Osteocyte (in vitro differentiated cells): ENCODE measurements at regions not wholly inside any gene's neighbourhood (a gene's known extent, or its start where the extent isn't known, plus 50 kb on each side); places are given as distances from the start of the nearest gene placed in this dataset.

Experiments
- DNase-seq: peaks from one replicate; pipeline ENCODE4 v3.0.0; 2021; ENCODE audit warnings: mixed read lengths; ENCODE audit not compliant: unreplicated experiment; ENCODE audit errors: extremely low spot score
- H3K27ac Mint-ChIP-seq: one replicate; pipeline ENCODE4 v1.8.0; 2021; ENCODE audit warnings: mild to moderate bottlenecking, mixed read lengths; ENCODE audit not compliant: unreplicated experiment
- H3K27me3 Mint-ChIP-seq: one replicate; pipeline ENCODE4 v1.8.0; 2021; ENCODE audit warnings: mixed read lengths; ENCODE audit not compliant: unreplicated experiment
- H3K36me3 Mint-ChIP-seq: one replicate; pipeline ENCODE4 v1.8.0; 2021; ENCODE audit warnings: mixed read lengths; ENCODE audit not compliant: unreplicated experiment
- H3K4me1 Mint-ChIP-seq: one replicate; pipeline ENCODE4 v1.8.0; 2021; ENCODE audit warnings: mixed read lengths; ENCODE audit not compliant: unreplicated experiment
- H3K4me3 Mint-ChIP-seq: one replicate; pipeline ENCODE4 v1.8.0; 2021; ENCODE audit warnings: mild to moderate bottlenecking, moderate library complexity, mixed read lengths; ENCODE audit not compliant: unreplicated experiment
- H3K9me3 Mint-ChIP-seq: one replicate; pipeline ENCODE4 v1.8.0; 2021; ENCODE audit warnings: mixed read lengths; ENCODE audit not compliant: unreplicated experiment
- CTCF ChIP-seq: fragments of 200-600 bp; sonication (generic); IDR thresholded peaks from 2 replicates; pipeline ENCODE4 v1.5.0; 2021; ENCODE audit warnings: antibody characterized with exemption, mild to moderate bottlenecking, moderate library complexity

- no peaks in the 10 kb centered on the region for H3K4me1 Mint-ChIP-seq
- peak; percentile 34 for DNase-seq
- peaks cover 9% of the 10 kb centered on the region for H3K9me3 Mint-ChIP-seq
- no peak overlapping the region for H3K4me3 Mint-ChIP-seq
- no peaks in the 10 kb centered on the region for H3K36me3 Mint-ChIP-seq
- TF ChIP-seq CTCF, result no peak
- no peak overlapping the region for H3K27ac Mint-ChIP-seq
- H3K27me3 Mint-ChIP-seq, result peaks cover 44% of the 10 kb centered on the region
These were observed 58.3 kb downstream of the INHBB start for GRCh38 chr2:120404274-120404673.

DNA sequence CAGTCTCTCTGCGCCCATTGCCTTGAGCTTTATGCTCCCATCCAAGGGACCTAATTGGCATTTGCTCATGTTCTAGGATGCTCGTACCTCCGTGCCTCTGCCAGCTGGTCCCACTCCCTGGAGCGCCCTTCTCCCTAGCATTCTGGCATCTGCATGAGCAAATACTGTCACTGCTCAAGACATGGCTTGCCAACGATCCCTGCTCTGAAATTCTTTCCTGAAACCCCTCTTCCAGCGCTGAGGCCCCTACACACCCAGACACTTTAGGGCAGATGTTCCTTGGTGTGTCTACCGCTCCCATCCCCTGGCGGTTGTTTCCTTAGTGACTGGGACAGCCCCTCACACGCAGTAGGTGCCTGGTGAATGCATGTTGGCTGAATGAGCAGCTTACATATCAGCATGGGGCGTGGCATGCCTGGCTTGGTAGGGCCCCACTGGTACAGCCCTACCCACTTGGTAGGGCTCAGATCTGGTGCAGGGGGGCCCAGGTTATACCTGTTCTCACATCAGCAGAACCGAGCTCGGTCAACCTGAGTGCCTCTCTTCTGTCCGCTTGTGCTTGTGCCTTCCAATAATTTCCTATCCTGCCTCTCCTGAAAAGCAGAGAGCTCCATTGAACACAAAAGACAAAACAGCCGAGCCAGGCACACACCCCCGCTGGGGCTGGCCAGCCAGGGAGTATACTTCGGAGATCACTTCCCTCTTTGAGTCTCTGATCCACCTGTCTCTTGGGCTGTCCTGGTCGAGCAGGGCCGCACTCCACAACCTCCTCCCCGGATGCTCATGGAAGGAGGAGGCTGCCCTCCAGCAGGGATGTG is 59.2 kb downstream of the INHBB start:
- TF ChIP-seq CTCF, result no peak
- Mint-ChIP-seq H3K4me3 (no peak overlapping the region), H3K27ac (no peak overlapping the region), H3K36me3 (no peaks in the 10 kb centered on the region), H3K9me3 (peaks cover 13% of the 10 kb centered on the region), H3K27me3 (peaks cover 42% of the 10 kb centered on the region), H3K4me1 (no peaks in the 10 kb centered on the region)
- DNase-seq, result peak; percentile 80

DNA sequence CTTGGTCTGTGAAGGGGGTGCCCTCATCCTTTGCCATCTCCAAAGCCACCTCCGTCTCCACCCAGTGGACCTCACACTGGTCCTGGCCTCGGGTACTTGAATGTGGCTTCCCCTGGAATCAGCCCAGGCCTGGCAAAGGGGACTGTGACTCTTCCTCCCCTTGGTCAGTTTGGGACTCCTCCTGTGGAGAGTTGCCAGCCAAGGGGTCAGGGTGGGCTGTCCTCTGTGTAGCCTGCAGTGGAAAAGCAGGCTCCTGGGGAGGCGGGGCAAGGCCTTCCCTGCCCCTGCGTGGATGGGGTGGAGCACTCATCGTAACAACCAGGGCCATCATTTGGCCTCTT is 59.8 kb downstream of the INHBB start:
- Mint-ChIP-seq H3K4me1 (no peaks in the 10 kb centered on the region), H3K27me3 (peaks cover 36% of the 10 kb centered on the region), H3K4me3 (no peak overlapping the region), H3K9me3 (peaks cover 13% of the 10 kb centered on the region), H3K36me3 (no peaks in the 10 kb centered on the region), H3K27ac (no peak overlapping the region)
- DNase-seq, result no peak
- TF ChIP-seq CTCF, result no peak

DNA sequence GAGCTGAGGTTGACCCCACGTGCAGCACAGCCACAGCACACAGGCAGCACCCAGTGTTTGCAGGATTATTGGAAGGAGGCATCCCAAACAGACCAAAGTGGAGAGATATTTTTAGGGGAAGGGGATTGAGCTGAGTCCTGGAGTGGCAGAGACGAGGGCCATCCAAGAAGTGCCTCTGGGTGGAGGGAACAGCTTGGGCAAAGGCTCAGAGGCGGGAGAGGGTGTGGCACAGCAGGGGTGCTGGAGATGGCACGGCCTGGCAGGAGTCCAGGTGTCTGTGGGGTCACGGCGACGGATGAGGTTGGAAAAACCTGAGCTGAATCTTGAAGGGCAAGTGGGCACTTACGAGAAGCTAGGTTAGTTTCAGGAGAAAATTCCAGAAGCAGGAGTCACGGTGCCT is 60.6 kb downstream of the INHBB start:
- H3K9me3 Mint-ChIP-seq, result peaks cover 13% of the 10 kb centered on the region
- peaks cover 30% of the 10 kb centered on the region for H3K27me3 Mint-ChIP-seq
- H3K4me3 Mint-ChIP-seq, result no peak overlapping the region
- DNase-seq, result peak; percentile 76
- H3K36me3 Mint-ChIP-seq, result no peaks in the 10 kb centered on the region
- TF ChIP-seq CTCF, result no peak
- no peak overlapping the region for H3K27ac Mint-ChIP-seq
- H3K4me1 Mint-ChIP-seq, result no peaks in the 10 kb centered on the region

DNA sequence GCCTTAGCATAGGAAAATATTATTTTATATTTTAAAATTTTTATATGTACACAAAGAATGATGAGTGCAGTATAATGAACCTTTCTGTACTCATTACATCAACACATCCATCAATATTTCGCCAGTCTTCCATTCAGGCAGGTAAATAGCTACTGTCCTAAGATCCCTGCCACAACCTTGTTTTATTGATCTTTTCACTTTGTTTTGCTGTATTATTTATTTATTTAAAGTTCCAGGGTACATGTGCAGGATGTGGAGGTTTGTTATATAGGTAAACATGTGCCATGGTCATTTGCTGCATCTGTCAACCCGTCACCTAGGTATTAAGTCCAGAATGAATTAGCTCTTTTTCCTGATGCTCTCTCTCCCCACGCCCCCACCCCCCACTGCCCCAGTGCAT is 64.6 kb downstream of the INHBB start:
- Mint-ChIP-seq H3K27me3 (peaks cover 43% of the 10 kb centered on the region), H3K27ac (no peak overlapping the region), H3K36me3 (no peaks in the 10 kb centered on the region), H3K9me3 (peaks cover 13% of the 10 kb centered on the region), H3K4me3 (no peak overlapping the region), H3K4me1 (no peaks in the 10 kb centered on the region)
- no peak for DNase-seq
- TF ChIP-seq CTCF, result no peak
